ENCODE measurements at regions not wholly inside any gene's neighbourhood (a gene's known extent, or its start where the extent isn't known, plus 50 kb on each side); places are given as distances from the start of the nearest gene placed in this dataset.
"Not testable (repeated sequence)": the region's sequence is repeated elsewhere in the genome, so short reads cannot be mapped to it uniquely, and the experiment has no call there.

DNA sequence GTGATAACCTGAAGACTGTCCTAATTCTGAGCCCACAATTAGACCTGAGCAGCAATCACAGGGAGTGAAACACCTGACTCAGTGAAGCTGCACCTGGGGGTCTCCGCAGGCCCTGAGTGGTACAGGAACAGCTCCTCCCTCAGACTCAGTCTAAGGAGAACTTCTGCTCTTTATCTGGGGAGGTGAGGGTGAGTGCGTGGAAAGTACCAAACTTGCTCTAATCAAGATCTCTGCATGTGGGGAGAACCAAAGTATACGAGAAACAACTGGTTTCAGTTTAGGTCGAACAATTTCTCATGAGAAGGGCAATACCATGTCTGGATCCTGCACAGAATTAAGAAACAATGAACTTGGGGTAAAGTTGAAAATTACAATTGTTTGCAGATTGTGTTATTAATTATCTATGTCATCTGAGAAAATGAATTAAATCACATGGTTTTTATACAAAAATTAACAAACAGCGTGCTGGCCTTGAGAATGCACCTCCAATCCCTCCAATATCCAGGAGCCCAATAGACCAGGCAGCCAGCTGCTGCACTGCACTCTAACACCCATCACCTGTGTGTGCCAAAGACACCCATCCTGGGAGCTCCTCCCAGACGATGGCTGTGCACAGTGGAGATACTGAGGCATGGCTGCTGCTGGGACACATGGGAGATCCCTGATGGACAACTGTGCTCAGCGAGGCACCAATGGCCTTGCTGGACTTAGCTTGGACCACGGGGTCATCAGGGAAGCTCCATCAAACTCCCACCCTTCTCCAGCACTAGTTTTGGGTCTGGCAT, 828.8 kb downstream of the TMEM121 start:
- not testable (repeated sequence) for H3K27me3 ChIP-seq (ENCODE audit: control insufficient read depth in 2 of 2, insufficient read depth in 2 of 2, low read length in 2 of 2); H3K9ac ChIP-seq (ENCODE audit: low read depth in 1 of 2, low read length in 2 of 2); H3K4me3 ChIP-seq (ENCODE audit: low read length in 2 of 2); H3K9me3 ChIP-seq (ENCODE audit: control insufficient read depth in 2 of 2, low read length in 2 of 2); H3K36me3 ChIP-seq (ENCODE audit: control insufficient read depth in 2 of 2, insufficient read depth in 2 of 2, low read length in 2 of 2); H3K27ac ChIP-seq (ENCODE audit: low read depth in 2 of 2, low read length in 2 of 2); H3K4me1 ChIP-seq (ENCODE audit: control insufficient read depth in 2 of 2, insufficient read depth in 2 of 2, low read length in 2 of 2)

DNA sequence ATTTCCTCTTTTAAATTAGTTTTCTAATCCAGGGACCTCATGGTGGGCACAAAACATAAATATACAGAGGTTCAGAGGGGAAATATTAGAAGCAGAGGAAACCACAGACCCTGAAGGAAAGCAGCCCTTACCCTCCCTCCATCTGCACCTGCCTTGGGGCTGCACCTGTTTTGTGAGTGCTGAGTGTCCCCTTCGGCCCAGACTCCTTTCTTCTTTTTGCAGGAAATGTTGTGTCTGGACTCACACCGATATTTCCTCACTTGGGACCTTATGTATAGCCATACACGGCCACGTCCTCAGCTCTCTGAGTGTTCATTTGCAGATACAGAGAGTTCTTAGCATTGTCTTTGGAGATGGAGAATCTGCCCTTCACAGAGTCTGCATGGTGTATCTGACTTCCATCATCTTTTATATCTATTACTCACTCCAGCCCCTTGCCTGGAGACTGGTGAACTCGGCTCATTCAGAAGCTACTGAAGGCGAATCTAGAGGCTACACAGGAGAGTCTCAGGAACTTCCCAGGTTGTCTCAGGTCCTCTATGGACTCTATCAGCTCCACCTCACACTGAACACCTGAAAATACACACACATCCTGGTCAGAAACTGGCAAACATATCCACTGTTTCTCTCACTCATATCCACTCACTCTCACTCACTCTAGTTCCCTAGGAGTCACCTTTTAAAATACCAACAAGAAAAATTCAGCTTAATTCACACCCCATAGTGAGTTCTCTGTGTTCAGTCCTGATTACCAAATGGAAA, 829.7 kb downstream of the TMEM121 start:
- H3K9ac ChIP-seq (ENCODE audit: low read depth in 1 of 2, low read length in 2 of 2); H3K36me3 ChIP-seq (ENCODE audit: control insufficient read depth in 2 of 2, insufficient read depth in 2 of 2, low read length in 2 of 2); H3K27me3 ChIP-seq (ENCODE audit: control insufficient read depth in 2 of 2, insufficient read depth in 2 of 2, low read length in 2 of 2); H3K4me1 ChIP-seq (ENCODE audit: control insufficient read depth in 2 of 2, insufficient read depth in 2 of 2, low read length in 2 of 2); H3K4me3 ChIP-seq (ENCODE audit: low read length in 2 of 2); H3K9me3 ChIP-seq (ENCODE audit: control insufficient read depth in 2 of 2, low read length in 2 of 2); H3K27ac ChIP-seq (ENCODE audit: low read depth in 2 of 2, low read length in 2 of 2): not testable (repeated sequence)

DNA sequence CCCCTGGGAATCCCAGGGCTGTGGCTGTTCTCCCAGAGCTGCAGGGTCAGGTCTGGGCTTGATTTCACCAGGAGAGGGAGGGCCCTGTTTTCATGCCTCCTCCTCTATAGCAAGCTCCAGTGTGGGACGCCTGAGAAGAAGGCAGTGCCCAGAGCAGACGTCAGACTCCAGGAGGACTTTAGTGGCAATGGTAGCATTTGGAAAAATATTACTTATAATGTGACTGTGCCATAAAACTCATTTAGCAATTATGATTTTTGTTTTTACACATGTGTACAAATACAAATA, 830.2 kb downstream of the TMEM121 start:
- not testable (repeated sequence) for H3K9me3 ChIP-seq (ENCODE audit: control insufficient read depth in 2 of 2, low read length in 2 of 2); H3K27me3 ChIP-seq (ENCODE audit: control insufficient read depth in 2 of 2, insufficient read depth in 2 of 2, low read length in 2 of 2); H3K9ac ChIP-seq (ENCODE audit: low read depth in 1 of 2, low read length in 2 of 2); H3K4me1 ChIP-seq (ENCODE audit: control insufficient read depth in 2 of 2, insufficient read depth in 2 of 2, low read length in 2 of 2); H3K4me3 ChIP-seq (ENCODE audit: low read length in 2 of 2); H3K36me3 ChIP-seq (ENCODE audit: control insufficient read depth in 2 of 2, insufficient read depth in 2 of 2, low read length in 2 of 2); H3K27ac ChIP-seq (ENCODE audit: low read depth in 2 of 2, low read length in 2 of 2)

DNA sequence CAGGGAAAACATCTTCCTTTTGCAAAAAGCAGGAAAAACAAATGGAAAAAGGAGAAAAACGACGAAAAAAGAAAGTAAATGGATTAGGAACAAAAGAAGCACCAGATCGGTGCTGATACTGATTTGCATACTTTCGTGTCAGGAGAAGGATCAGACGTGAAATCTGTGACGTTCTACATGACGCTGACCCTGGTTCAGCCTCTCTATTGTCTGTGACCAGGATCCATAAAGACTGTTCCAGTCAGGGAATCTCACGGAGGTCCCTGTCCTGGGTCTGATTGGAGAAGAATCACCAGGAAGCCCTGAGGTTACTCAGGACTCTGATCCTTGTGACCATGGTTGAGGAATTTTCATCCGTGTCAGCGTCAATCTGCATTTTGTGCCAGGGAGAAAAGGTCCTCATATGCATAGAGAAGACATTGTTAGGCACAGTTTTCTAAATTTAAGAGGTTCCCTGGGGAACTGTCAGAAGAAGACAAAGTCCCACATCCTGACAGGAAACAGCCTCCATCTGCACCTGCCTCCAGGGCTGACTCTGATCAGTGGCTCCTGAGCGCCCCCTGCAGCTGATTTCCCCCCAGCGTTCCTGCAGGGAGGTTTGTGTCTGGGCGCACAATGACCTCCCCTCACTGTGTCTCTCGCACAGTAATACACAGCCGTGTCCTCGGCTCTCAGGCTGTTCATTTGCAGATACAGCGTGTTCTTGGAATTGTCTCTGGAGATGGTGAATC, 832.9 kb downstream of the TMEM121 start:
- H3K27ac ChIP-seq (ENCODE audit: low read depth in 2 of 2, low read length in 2 of 2); H3K4me1 ChIP-seq (ENCODE audit: control insufficient read depth in 2 of 2, insufficient read depth in 2 of 2, low read length in 2 of 2); H3K9ac ChIP-seq (ENCODE audit: low read depth in 1 of 2, low read length in 2 of 2); H3K4me3 ChIP-seq (ENCODE audit: low read length in 2 of 2); H3K27me3 ChIP-seq (ENCODE audit: control insufficient read depth in 2 of 2, insufficient read depth in 2 of 2, low read length in 2 of 2); H3K9me3 ChIP-seq (ENCODE audit: control insufficient read depth in 2 of 2, low read length in 2 of 2); H3K36me3 ChIP-seq (ENCODE audit: control insufficient read depth in 2 of 2, insufficient read depth in 2 of 2, low read length in 2 of 2): not testable (repeated sequence)

DNA sequence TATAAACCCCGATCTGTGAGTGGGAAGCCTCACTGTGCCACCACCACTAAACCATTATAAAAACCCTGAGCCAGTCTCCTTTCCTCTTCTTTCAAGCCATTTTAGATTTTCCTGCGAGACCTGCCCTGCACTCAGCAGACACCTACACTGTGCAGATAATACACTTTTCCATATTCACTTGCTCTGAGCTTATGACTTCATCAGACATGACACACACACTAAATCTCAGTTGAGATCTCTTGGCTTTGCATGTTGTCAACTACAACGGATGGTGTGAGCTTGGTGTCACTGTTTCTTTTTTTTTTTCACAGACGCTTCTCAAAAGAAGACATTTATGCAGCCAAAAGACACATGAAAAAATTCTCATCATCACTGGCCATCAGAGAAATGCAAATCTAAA, 839.0 kb downstream of the TMEM121 start:
- not testable (repeated sequence) for H3K9me3 ChIP-seq (ENCODE audit: control insufficient read depth in 2 of 2, low read length in 2 of 2); H3K27ac ChIP-seq (ENCODE audit: low read depth in 2 of 2, low read length in 2 of 2); H3K36me3 ChIP-seq (ENCODE audit: control insufficient read depth in 2 of 2, insufficient read depth in 2 of 2, low read length in 2 of 2); H3K4me3 ChIP-seq (ENCODE audit: low read length in 2 of 2); H3K4me1 ChIP-seq (ENCODE audit: control insufficient read depth in 2 of 2, insufficient read depth in 2 of 2, low read length in 2 of 2); H3K27me3 ChIP-seq (ENCODE audit: control insufficient read depth in 2 of 2, insufficient read depth in 2 of 2, low read length in 2 of 2); H3K9ac ChIP-seq (ENCODE audit: low read depth in 1 of 2, low read length in 2 of 2)

DNA sequence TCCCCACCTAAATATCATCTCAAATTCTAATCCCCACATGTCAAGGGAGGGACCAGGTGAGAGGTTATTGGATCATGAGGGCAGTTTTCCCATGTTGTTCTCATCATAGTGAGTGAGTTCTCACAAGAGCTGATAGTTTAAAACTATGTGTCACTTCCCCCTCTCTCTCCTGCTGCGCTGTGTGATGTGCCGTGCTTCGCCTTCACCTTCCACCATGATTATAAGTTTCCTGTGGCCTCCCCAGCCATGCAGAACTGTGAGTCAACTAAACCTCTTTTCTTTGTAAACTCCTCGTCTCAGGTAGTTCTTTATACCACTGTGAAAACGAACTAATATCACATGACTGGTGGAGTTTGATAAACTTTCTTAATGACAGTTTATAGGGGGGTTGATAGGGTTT, 839.5 kb downstream of the TMEM121 start:
- not testable (repeated sequence) for H3K27ac ChIP-seq (ENCODE audit: low read depth in 2 of 2, low read length in 2 of 2); H3K27me3 ChIP-seq (ENCODE audit: control insufficient read depth in 2 of 2, insufficient read depth in 2 of 2, low read length in 2 of 2); H3K9ac ChIP-seq (ENCODE audit: low read depth in 1 of 2, low read length in 2 of 2); H3K36me3 ChIP-seq (ENCODE audit: control insufficient read depth in 2 of 2, insufficient read depth in 2 of 2, low read length in 2 of 2); H3K9me3 ChIP-seq (ENCODE audit: control insufficient read depth in 2 of 2, low read length in 2 of 2); H3K4me3 ChIP-seq (ENCODE audit: low read length in 2 of 2); H3K4me1 ChIP-seq (ENCODE audit: control insufficient read depth in 2 of 2, insufficient read depth in 2 of 2, low read length in 2 of 2)

DNA sequence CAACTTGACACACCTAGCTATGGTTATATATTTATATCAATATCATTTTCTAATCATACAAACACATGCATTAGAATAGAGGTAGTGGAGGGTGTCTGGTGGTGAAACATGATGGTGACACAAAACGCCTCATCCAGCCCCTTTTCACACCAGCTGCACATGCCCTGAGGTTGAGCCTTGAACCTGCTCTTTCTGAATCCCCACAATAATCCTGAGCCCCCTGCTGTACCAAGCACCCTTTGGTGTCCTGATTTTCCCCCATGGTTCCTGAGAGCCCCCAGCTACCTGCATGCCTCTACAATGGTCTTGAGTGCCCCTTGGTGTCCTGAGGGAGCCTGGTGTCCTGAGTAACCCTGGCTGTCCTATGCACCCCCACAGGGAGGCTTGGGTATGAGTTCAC, 840.6 kb downstream of the TMEM121 start:
- H3K27ac ChIP-seq (ENCODE audit: low read depth in 2 of 2, low read length in 2 of 2); H3K4me3 ChIP-seq (ENCODE audit: low read length in 2 of 2); H3K4me1 ChIP-seq (ENCODE audit: control insufficient read depth in 2 of 2, insufficient read depth in 2 of 2, low read length in 2 of 2); H3K9ac ChIP-seq (ENCODE audit: low read depth in 1 of 2, low read length in 2 of 2); H3K36me3 ChIP-seq (ENCODE audit: control insufficient read depth in 2 of 2, insufficient read depth in 2 of 2, low read length in 2 of 2); H3K9me3 ChIP-seq (ENCODE audit: control insufficient read depth in 2 of 2, low read length in 2 of 2); H3K27me3 ChIP-seq (ENCODE audit: control insufficient read depth in 2 of 2, insufficient read depth in 2 of 2, low read length in 2 of 2): not testable (repeated sequence)

DNA sequence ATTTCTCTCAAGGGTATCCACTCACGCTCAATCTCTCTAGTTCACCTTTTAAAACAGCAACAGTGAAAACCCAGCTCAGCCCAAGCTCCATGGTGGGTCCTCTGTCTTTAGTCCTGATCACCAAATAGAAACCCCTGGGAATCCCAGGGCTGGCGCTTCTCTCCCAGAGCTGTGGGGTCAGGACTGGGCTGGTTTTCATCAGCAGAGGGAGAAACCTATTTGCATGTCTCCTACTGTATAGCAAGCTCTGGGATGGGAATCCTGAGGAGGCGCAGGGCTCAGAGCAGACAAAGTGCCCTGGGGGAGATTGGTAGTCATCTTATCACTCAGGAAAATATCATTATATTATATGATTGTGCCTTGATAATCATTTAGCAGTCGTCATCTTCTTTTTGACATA, 843.1 kb downstream of the TMEM121 start:
- not testable (repeated sequence) for H3K9ac ChIP-seq (ENCODE audit: low read depth in 1 of 2, low read length in 2 of 2); H3K27ac ChIP-seq (ENCODE audit: low read depth in 2 of 2, low read length in 2 of 2); H3K4me3 ChIP-seq (ENCODE audit: low read length in 2 of 2); H3K36me3 ChIP-seq (ENCODE audit: control insufficient read depth in 2 of 2, insufficient read depth in 2 of 2, low read length in 2 of 2); H3K4me1 ChIP-seq (ENCODE audit: control insufficient read depth in 2 of 2, insufficient read depth in 2 of 2, low read length in 2 of 2); H3K27me3 ChIP-seq (ENCODE audit: control insufficient read depth in 2 of 2, insufficient read depth in 2 of 2, low read length in 2 of 2); H3K9me3 ChIP-seq (ENCODE audit: control insufficient read depth in 2 of 2, low read length in 2 of 2)

DNA sequence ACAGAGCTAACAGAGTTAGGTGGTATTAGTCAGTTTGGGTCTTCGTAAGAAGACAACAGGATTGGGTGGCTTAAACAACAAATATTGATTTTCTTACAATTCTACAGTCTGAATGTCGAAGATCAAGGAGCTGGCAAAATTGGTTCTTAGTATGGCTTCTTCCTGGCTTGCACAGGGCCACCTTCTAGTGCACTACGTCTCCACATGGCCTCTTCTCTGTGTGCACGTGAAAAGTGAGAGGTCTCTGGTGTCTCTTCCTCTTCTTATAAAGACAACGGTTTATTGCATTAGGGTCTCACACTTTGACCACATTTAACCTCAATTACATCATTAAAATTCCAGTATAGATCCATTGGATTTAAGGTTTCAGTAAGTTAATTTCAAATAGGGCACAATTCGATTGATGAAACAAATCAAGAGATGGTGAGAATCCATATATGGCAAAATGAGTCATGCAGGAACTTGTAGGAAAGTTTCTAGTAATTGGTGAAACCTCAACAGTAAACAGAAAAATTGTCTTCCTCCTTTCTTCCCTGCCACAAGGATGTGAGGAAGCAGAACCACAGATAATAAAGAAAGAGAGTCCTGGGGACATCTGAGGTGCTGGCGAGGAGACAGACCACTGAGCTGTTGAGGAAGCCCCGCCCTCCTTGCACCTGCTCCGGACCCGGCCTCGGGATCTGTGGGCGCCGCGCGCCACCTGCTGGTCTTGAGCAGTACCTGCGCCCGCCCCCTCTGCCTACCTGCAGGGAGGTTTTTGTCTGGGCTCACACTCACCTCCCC, 846.7 kb downstream of the TMEM121 start:
- Histone ChIP-seq H3K36me3 (ENCODE audit: control insufficient read depth in 2 of 2, insufficient read depth in 2 of 2, low read length in 2 of 2) (no peaks in the 10 kb centered on the region), H3K27ac (ENCODE audit: low read depth in 2 of 2, low read length in 2 of 2) (no peak overlapping the region), H3K27me3 (ENCODE audit: control insufficient read depth in 2 of 2, insufficient read depth in 2 of 2, low read length in 2 of 2) (peaks cover 0 to 3% of the 10 kb centered on the region in 2 donors), H3K4me3 (ENCODE audit: low read length in 2 of 2) (no peak overlapping the region), H3K4me1 (ENCODE audit: control insufficient read depth in 2 of 2, insufficient read depth in 2 of 2, low read length in 2 of 2) (no peaks in the 10 kb centered on the region), H3K9me3 (ENCODE audit: control insufficient read depth in 2 of 2, low read length in 2 of 2) (no peaks in the 10 kb centered on the region), H3K9ac (ENCODE audit: low read depth in 1 of 2, low read length in 2 of 2) (no peak overlapping the region)

DNA sequence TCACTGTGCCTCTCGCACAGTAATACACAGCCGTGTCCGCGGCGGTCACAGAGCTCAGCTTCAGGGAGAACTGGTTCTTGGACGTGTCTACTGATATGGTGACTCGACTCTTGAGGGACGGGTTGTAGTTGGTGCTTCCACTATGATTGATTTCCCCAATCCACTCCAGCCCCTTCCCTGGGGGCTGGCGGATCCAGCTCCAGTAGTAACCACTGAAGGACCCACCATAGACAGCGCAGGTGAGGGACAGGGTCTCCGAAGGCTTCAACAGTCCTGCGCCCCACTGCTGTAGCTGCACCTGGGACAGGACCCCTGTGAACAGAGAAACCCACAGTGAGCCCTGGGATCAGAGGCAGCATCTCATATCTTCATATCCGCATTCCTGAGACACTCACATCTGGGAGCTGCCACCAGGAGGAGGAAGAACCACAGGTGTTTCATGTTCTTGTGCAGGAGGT, 847.3 kb downstream of the TMEM121 start:
- H3K27ac ChIP-seq (ENCODE audit: low read depth in 2 of 2, low read length in 2 of 2); H3K27me3 ChIP-seq (ENCODE audit: control insufficient read depth in 2 of 2, insufficient read depth in 2 of 2, low read length in 2 of 2); H3K4me1 ChIP-seq (ENCODE audit: control insufficient read depth in 2 of 2, insufficient read depth in 2 of 2, low read length in 2 of 2); H3K36me3 ChIP-seq (ENCODE audit: control insufficient read depth in 2 of 2, insufficient read depth in 2 of 2, low read length in 2 of 2); H3K4me3 ChIP-seq (ENCODE audit: low read length in 2 of 2); H3K9ac ChIP-seq (ENCODE audit: low read depth in 1 of 2, low read length in 2 of 2); H3K9me3 ChIP-seq (ENCODE audit: control insufficient read depth in 2 of 2, low read length in 2 of 2): not testable (repeated sequence)
